Vagina (tissue), 2 donors: ENCODE measurements at regions not wholly inside any gene's neighbourhood (a gene's known extent, or its start where the extent isn't known, plus 50 kb on each side); places are given as distances from the start of the nearest gene placed in this dataset.
A peak's percentile ranks its signal among the peaks of the same experiment; 100 is the strongest.

ENCODE experiments used
- DNase-seq, 2 donors: peaks; one replicate each; pipeline ENCODE4 v3.0.0-alpha.2; 2017; ENCODE audit errors: extremely low spot score in 2 of 2
- H3K27ac ChIP-seq: fragments of 200-600 bp; sonication (generic); one replicate; pipeline ENCODE4 v1.5.1; 2019
- H3K27me3 ChIP-seq: fragments of 200-600 bp; sonication (generic); one replicate; pipeline ENCODE4 v1.5.1; 2019
- H3K36me3 ChIP-seq, 2 donors: fragments of 200-600 bp; sonication (generic); one replicate each; pipeline ENCODE4 v1.5.1; 2017 to 2019
- H3K4me1 ChIP-seq: fragments of 200-600 bp; sonication (generic); one replicate; pipeline ENCODE4 v1.5.1; 2019
- H3K4me3 ChIP-seq, 2 donors: fragments of 200-600 bp; sonication (generic); 1 replicate in 1 of 2; 2 replicates in 1 of 2; pipeline ENCODE4 v1.5.1; 2016 to 2019
- H3K9me3 ChIP-seq: fragments of 200-600 bp; sonication (generic); one replicate; pipeline ENCODE4 v1.5.1; 2019
- CTCF ChIP-seq, 3 experiments: fragments of 450-650 bp in 2 of 3; fragments of 200-600 bp in 1 of 3; sonication (generic) in 1 of 3; IDR thresholded peaks; one replicate each; pipeline ENCODE4 v1.5.1; 2017 to 2019; ENCODE audit warnings: antibody characterized with exemption in 3 of 3, mild to moderate bottlenecking in 2 of 3, moderate library complexity in 2 of 3
- POLR2A ChIP-seq, 2 donors: fragments of 450-650 bp; IDR thresholded peaks; one replicate each; pipeline ENCODE4 v1.6.1; 2017; ENCODE audit warnings: antibody characterized with exemption in 2 of 2, mild to moderate bottlenecking in 2 of 2, moderate library complexity in 2 of 2
- POLR2AphosphoS5 ChIP-seq, 2 donors: sonication (generic); formaldehyde crosslinking; IDR thresholded peaks; one replicate each; pipeline ENCODE4 v1.9.0; 2017; ENCODE audit warnings: antibody characterized with exemption in 2 of 2, mild to moderate bottlenecking in 2 of 2, low read depth in 1 of 2; ENCODE audit not compliant: insufficient read depth in 1 of 2
- intact Hi-C: fragments of 100-400 bp; cut with DNase I; formaldehyde crosslinking; loops from one replicate; pipeline ENCODE4 v1.15.1; 2023

- no peaks in the 10 kb centered on the region for H3K27me3 ChIP-seq
- no peaks in the 10 kb centered on the region for H3K4me1 ChIP-seq
- TF ChIP-seq POLR2A (IDR thresholded peaks at IDR 0.05) (no peak), CTCF (IDR thresholded peaks at IDR 0.05) (no peak), POLR2AphosphoS5 (IDR thresholded peaks at IDR 0.05; ENCODE audit: insufficient read depth in 1 of 2, low read depth in 1 of 2) (no peak)
- DNase-seq, result peak in 1 of 2 donors; percentile 69
- intact Hi-C loops, result no loop called here
- no peak overlapping the region for H3K4me3 ChIP-seq
- no peaks in the 10 kb centered on the region for H3K9me3 ChIP-seq
- no peaks in the 10 kb centered on the region for H3K36me3 ChIP-seq
- H3K27ac ChIP-seq, result no peak overlapping the region
These were observed 101.8 kb upstream of the ERG start for GRCh38 chr21:38600106-38600505.

GRCh38 chr21:38605236-38605635 lies 107.0 kb upstream of the ERG start:
- TF ChIP-seq CTCF (IDR thresholded peaks at IDR 0.05) (no peak), POLR2A (IDR thresholded peaks at IDR 0.05) (no peak), POLR2AphosphoS5 (IDR thresholded peaks at IDR 0.05; ENCODE audit: insufficient read depth in 1 of 2, low read depth in 1 of 2) (no peak)
- Histone ChIP-seq H3K27ac (no peak overlapping the region), H3K4me1 (no peaks in the 10 kb centered on the region), H3K36me3 (no peaks in the 10 kb centered on the region), H3K9me3 (no peaks in the 10 kb centered on the region), H3K4me3 (no peak overlapping the region), H3K27me3 (no peaks in the 10 kb centered on the region)
- DNase-seq, result no peak
- intact Hi-C loops, result no loop called here

- no peak overlapping the region for H3K27ac ChIP-seq
- no peaks in the 10 kb centered on the region for H3K9me3 ChIP-seq
- no peaks in the 10 kb centered on the region for H3K4me1 ChIP-seq
- intact Hi-C loops, result no loop called here
- DNase-seq, result no peak
- no peak overlapping the region for H3K4me3 ChIP-seq
- no peaks in the 10 kb centered on the region for H3K36me3 ChIP-seq
- no peaks in the 10 kb centered on the region for H3K27me3 ChIP-seq
- TF ChIP-seq POLR2A (IDR thresholded peaks at IDR 0.05) (no peak), POLR2AphosphoS5 (IDR thresholded peaks at IDR 0.05; ENCODE audit: insufficient read depth in 1 of 2, low read depth in 1 of 2) (no peak), CTCF (IDR thresholded peaks at IDR 0.05) (no peak)
These were observed 111.3 kb upstream of the ERG start for GRCh38 chr21:38609580-38609979.

GRCh38 chr21:38610623-38611251 lies 112.5 kb upstream of the ERG start:
- H3K36me3 ChIP-seq, result no peaks in the 10 kb centered on the region
- no peaks in the 10 kb centered on the region for H3K4me1 ChIP-seq
- H3K4me3 ChIP-seq, result no peak overlapping the region
- intact Hi-C loops, result no loop called here
- TF ChIP-seq POLR2AphosphoS5 (IDR thresholded peaks at IDR 0.05; ENCODE audit: insufficient read depth in 1 of 2, low read depth in 1 of 2) (no peak), CTCF (IDR thresholded peaks at IDR 0.05) (no peak), POLR2A (IDR thresholded peaks at IDR 0.05) (no peak)
- H3K9me3 ChIP-seq, result no peaks in the 10 kb centered on the region
- no peak for DNase-seq
- no peaks in the 10 kb centered on the region for H3K27me3 ChIP-seq
- no peak overlapping the region for H3K27ac ChIP-seq

GRCh38 chr21:38611277-38611676 lies 113.0 kb upstream of the ERG start:
- H3K27me3 ChIP-seq, result no peaks in the 10 kb centered on the region
- H3K27ac ChIP-seq, result no peak overlapping the region
- intact Hi-C loops, result no loop called here
- no peak overlapping the region for H3K4me3 ChIP-seq
- H3K4me1 ChIP-seq, result no peaks in the 10 kb centered on the region
- H3K9me3 ChIP-seq, result no peaks in the 10 kb centered on the region
- DNase-seq, result no peak
- TF ChIP-seq POLR2AphosphoS5 (IDR thresholded peaks at IDR 0.05; ENCODE audit: insufficient read depth in 1 of 2, low read depth in 1 of 2) (no peak), POLR2A (IDR thresholded peaks at IDR 0.05) (no peak), CTCF (IDR thresholded peaks at IDR 0.05) (no peak)
- no peaks in the 10 kb centered on the region for H3K36me3 ChIP-seq
